ENCODE measurements at regions not wholly inside any gene's neighbourhood (a gene's known extent, or its start where the extent isn't known, plus 50 kb on each side); places are given as distances from the start of the nearest gene placed in this dataset.
"Not testable (repeated sequence)": the region's sequence is repeated elsewhere in the genome, so short reads cannot be mapped to it uniquely, and the experiment has no call there.

- Histone ChIP-seq H3K4me3 (ENCODE audit: low read depth, low read length) (no peak overlapping the region), H3K36me3 (ENCODE audit: control insufficient read depth, insufficient read depth, low read length) (no peaks in the 10 kb centered on the region), H3K27me3 (ENCODE audit: control insufficient read depth, insufficient read depth, low read length) (no peaks in the 10 kb centered on the region)
- CTCF ChIA-PET: no interaction called here
- no peak for DNase-seq (ENCODE audit: low read depth)
- POLR2A ChIA-PET: no interaction called here
- no peak for TF ChIP-seq CTCF (IDR thresholded peaks at IDR 0.05; ENCODE audit: insufficient read depth, low read depth, low read length)
Observed at GRCh38 chr6:115524821-115525220, 535.9 kb downstream of the FRK start.

DNA sequence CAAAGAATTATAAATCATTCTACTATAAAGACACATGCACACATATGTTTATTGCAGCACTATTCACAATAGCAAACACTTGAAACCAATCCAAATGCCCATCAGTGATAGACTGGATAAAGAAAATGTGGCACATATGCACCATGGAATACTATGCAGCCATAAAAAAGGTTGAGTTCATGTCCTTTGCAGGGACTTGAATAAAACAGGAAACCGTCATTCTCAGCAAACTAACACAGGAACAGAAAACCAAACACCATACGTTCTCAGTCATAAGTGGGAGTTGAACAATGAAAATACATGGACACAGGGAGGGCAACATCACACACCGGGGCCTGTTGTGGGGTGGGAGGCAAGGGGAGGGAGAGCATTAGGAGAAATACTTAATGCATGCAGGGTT is 538.9 kb downstream of the FRK start:
- POLR2A ChIA-PET; DNase-seq (ENCODE audit: low read depth); H3K36me3 ChIP-seq (ENCODE audit: control insufficient read depth, insufficient read depth, low read length); CTCF ChIA-PET; H3K27me3 ChIP-seq (ENCODE audit: control insufficient read depth, insufficient read depth, low read length); H3K4me3 ChIP-seq (ENCODE audit: low read depth, low read length): not testable (repeated sequence)

DNA sequence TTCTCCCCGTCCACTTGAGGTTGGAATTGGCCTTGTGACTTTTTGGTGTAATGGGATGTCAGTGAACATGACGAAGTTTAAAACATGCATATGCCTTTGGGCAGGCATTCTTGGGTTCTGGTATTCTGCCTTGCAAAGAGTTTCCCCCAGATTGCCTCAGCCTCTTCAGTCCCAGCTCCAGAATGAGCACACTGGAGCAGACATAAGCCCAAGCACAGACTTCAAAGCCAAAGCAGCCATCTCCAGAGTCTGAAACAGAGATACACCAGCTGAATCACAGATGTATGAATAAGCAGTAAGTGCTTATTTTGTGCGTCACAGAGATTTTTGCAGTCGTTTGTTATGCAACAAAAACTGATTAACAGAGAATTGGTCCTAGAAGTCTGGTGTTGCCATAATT is 546.0 kb downstream of the FRK start:
- H3K4me3 ChIP-seq (ENCODE audit: low read depth, low read length): no peak overlapping the region
- no peak for TF ChIP-seq CTCF (IDR thresholded peaks at IDR 0.05; ENCODE audit: insufficient read depth, low read depth, low read length)
- no peaks in the 10 kb centered on the region for H3K36me3 ChIP-seq (ENCODE audit: control insufficient read depth, insufficient read depth, low read length)
- ChIA-PET POLR2A (interaction anchor here (0.6 kb wide), 1 partner anchor 326 kb away, joined by 3 read pairs; no protein-coding TSS in a partner anchor), CTCF (no interaction called here)
- peak; percentile 87 for DNase-seq (ENCODE audit: low read depth)
- no peaks in the 10 kb centered on the region for H3K27me3 ChIP-seq (ENCODE audit: control insufficient read depth, insufficient read depth, low read length)

DNA sequence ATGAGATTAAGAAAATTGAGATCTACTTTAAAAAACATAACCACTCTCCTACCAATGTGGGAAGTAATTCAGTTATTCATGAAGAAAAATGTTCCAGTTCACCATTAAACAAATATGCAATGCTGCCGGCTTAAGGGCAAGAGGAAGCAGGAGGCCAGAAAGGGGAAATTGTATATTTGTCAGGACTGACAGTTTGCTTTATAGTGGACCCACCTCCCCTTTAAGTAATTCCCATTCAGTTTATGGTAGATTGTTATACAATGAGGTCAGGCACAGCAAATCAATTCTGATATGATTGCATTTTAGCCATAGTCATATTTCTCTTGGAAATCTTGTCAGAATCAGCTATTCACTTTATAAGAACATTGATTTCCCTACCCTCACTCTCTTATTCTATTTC is 547.8 kb downstream of the FRK start:
- Histone ChIP-seq H3K36me3 (ENCODE audit: control insufficient read depth, insufficient read depth, low read length) (no peaks in the 10 kb centered on the region), H3K4me3 (ENCODE audit: low read depth, low read length) (no peak overlapping the region), H3K27me3 (ENCODE audit: control insufficient read depth, insufficient read depth, low read length) (no peaks in the 10 kb centered on the region)
- DNase-seq (ENCODE audit: low read depth): no peak
- ChIA-PET CTCF (no interaction called here), POLR2A (no interaction called here)
- no peak for TF ChIP-seq CTCF (IDR thresholded peaks at IDR 0.05; ENCODE audit: insufficient read depth, low read depth, low read length)

DNA sequence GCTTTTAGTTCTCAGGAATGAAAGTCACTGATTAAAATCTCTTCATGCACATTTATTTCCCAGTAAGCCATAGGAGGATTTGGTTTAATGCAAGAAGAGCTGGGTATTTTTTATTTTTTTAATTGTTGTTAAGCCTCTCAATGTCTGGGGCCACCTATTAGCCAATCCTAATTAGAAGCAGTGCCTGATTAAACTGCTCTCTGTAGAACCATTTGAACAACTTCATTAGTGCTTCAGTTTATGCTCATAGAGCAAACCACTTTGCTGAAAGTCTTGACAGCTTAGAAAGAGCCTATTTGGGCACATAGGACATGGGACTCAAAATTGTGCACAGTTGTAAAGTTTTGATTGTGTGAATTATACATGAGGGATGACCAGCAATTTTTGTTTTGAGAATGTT is 548.9 kb downstream of the FRK start:
- DNase-seq (ENCODE audit: low read depth): no peak
- Histone ChIP-seq H3K4me3 (ENCODE audit: low read depth, low read length) (no peak overlapping the region), H3K36me3 (ENCODE audit: control insufficient read depth, insufficient read depth, low read length) (no peaks in the 10 kb centered on the region), H3K27me3 (ENCODE audit: control insufficient read depth, insufficient read depth, low read length) (no peaks in the 10 kb centered on the region)
- no peak for TF ChIP-seq CTCF (IDR thresholded peaks at IDR 0.05; ENCODE audit: insufficient read depth, low read depth, low read length)
- POLR2A ChIA-PET: no interaction called here
- CTCF ChIA-PET: no interaction called here

GRCh38 chr6:115502432-115502831 is 558.3 kb downstream of the FRK start:
- DNase-seq (ENCODE audit: low read depth); H3K4me3 ChIP-seq (ENCODE audit: low read depth, low read length); CTCF ChIA-PET; H3K27me3 ChIP-seq (ENCODE audit: control insufficient read depth, insufficient read depth, low read length); POLR2A ChIA-PET; H3K36me3 ChIP-seq (ENCODE audit: control insufficient read depth, insufficient read depth, low read length): not testable (repeated sequence)
